Uterus (tissue), 3 donors: ENCODE measurements at regions not wholly inside any gene's neighbourhood (a gene's known extent, or its start where the extent isn't known, plus 50 kb on each side); places are given as distances from the start of the nearest gene placed in this dataset.

Experiments
- DNase-seq, 2 donors: peaks; one replicate each; pipeline ENCODE4 v3.0.0-alpha.2; 2019 to 2020
- H3K27ac ChIP-seq, 2 donors: fragments of 200-600 bp; sonication (generic); 1 replicate in 1 of 2; 2 replicates in 1 of 2; pipeline ENCODE4 v1.5.1; 2016 to 2018
- H3K27me3 ChIP-seq, 2 donors: fragments of 200-600 bp; sonication (generic); one replicate each; pipeline ENCODE4 v1.5.1; 2018 to 2019; ENCODE audit warnings: control low read depth in 1 of 2
- H3K36me3 ChIP-seq, 2 donors: fragments of 200-600 bp; sonication (generic); one replicate each; pipeline ENCODE4 v1.5.1; 2019; ENCODE audit warnings: control low read depth in 1 of 2
- H3K4me1 ChIP-seq, 2 donors: fragments of 200-600 bp; sonication (generic); one replicate each; pipeline ENCODE4 v1.5.1; 2018 to 2019; ENCODE audit warnings: control low read depth in 1 of 2
- H3K4me3 ChIP-seq, 2 donors: fragments of 200-600 bp; sonication (generic); 1 replicate in 1 of 2; 2 replicates in 1 of 2; pipeline ENCODE4 v1.5.1; 2018 to 2019; ENCODE audit warnings: mild to moderate bottlenecking in 1 of 2
- H3K9me3 ChIP-seq, 2 donors: fragments of 200-600 bp; sonication (generic); one replicate each; pipeline ENCODE4 v1.5.1; 2019; ENCODE audit warnings: control low read depth in 1 of 2
- CTCF ChIP-seq, 4 experiments: fragments of 200-600 bp in 2 of 4; fragments of 450-650 bp in 2 of 4; sonication (generic) in 2 of 4; IDR thresholded peaks; one replicate each; pipeline ENCODE4 v1.5.1; 2016 to 2019; ENCODE audit warnings: antibody characterized with exemption in 4 of 4, mild to moderate bottlenecking in 2 of 4, moderate library complexity in 1 of 4
- POLR2A ChIP-seq, 2 donors: fragments of 450-650 bp; IDR thresholded peaks; one replicate each; pipeline ENCODE4 v1.6.1; 2016; ENCODE audit warnings: antibody characterized with exemption in 2 of 2, mild to moderate bottlenecking in 1 of 2, moderate library complexity in 1 of 2
- intact Hi-C: fragments of 100-400 bp; cut with DNase I; formaldehyde crosslinking; loops from one replicate; pipeline ENCODE4 v1.15.1; 2023; ENCODE audit warnings: low total_unique reads
- donor health status: DM: yes; HTN: yes; CAD: no.

DNA sequence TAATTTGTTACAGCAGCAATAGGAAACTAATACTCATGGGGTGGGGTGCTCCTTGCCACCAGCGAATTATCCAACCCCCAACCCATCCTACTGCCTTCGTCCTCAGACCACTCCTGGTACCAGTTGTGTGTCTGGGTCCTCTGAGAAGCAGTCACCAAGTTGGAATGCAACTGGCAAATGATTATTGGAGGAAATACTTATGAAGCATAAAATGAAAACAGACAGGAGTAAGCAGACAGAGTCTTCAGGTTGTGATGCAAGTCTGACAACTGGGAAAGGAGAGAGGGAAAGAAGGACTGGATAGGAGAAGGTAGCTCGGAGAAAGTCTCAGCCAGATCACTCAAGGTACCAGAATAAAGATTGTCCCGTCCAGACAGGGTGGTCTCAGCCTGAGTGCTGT lies 181.1 kb upstream of the ARID2 start:
- no peaks in the 10 kb centered on the region for H3K4me1 ChIP-seq
- no peak overlapping the region for H3K4me3 ChIP-seq
- no peaks in the 10 kb centered on the region for H3K27me3 ChIP-seq
- no peak overlapping the region for H3K27ac ChIP-seq
- H3K9me3 ChIP-seq, result no peaks in the 10 kb centered on the region
- H3K36me3 ChIP-seq, result no peaks in the 10 kb centered on the region
- TF ChIP-seq POLR2A (IDR thresholded peaks at IDR 0.05) (no peak), CTCF (IDR thresholded peaks at IDR 0.05) (no peak)
- intact Hi-C loops, result no loop called here
- no peak for DNase-seq

- H3K27ac ChIP-seq, result no peak overlapping the region
- H3K4me1 ChIP-seq, result no peaks in the 10 kb centered on the region
- intact Hi-C loops, result no loop called here
- TF ChIP-seq POLR2A (IDR thresholded peaks at IDR 0.05), result no peak
- no peak for TF ChIP-seq CTCF (IDR thresholded peaks at IDR 0.05)
- H3K27me3 ChIP-seq, result no peaks in the 10 kb centered on the region
- H3K36me3 ChIP-seq, result no peaks in the 10 kb centered on the region
- no peak for DNase-seq
- no peak overlapping the region for H3K4me3 ChIP-seq
- H3K9me3 ChIP-seq, result no peaks in the 10 kb centered on the region
These were observed 180.1 kb upstream of the ARID2 start for GRCh38 chr12:45549337-45549902.

DNA sequence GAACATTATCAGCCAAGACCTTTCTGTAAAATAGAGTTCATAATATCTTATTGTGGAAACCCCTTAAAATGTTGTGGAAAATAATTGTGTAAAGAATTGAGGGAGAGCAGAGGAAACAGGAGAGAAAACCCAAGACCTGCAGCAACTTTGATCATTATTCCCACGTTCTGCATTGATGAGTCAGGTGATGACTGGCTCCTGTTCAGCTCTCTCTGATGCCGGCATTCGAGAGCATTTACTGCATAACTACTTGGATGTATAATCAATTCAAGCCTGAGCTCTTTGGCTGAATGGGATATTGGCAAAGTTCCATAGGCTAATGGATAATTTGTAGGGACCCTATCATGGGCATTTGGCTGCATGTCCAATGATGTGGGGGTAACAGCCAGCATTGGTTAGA lies 176.3 kb upstream of the ARID2 start:
- no peak for TF ChIP-seq CTCF (IDR thresholded peaks at IDR 0.05)
- TF ChIP-seq POLR2A (IDR thresholded peaks at IDR 0.05), result no peak
- no peak for DNase-seq

DNA sequence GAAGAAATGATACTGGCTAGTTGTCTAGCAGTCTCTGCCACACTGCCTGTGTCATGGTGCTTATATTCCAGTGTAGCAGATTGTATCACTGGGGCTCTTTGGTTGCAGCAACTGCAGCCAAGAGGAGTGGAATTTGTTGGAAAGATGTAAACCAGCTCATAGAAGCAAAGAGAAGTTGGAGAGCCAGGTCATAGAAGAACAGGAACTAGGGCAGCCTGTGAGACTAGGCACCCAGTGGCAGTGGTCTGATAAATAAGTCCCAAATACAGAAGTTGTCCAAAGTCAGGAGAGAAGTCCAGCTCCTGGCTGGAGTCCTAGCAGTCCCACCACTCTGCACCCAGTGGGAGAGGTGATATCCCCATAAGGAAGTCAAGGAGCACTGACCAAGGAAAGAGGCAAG lies 172.5 kb upstream of the ARID2 start:
- Histone ChIP-seq H3K9me3 (no peaks in the 10 kb centered on the region), H3K27me3 (no peaks in the 10 kb centered on the region), H3K4me3 (no peak overlapping the region), H3K27ac (no peak overlapping the region), H3K4me1 (no peaks in the 10 kb centered on the region), H3K36me3 (no peaks in the 10 kb centered on the region)
- intact Hi-C loops, result no loop called here
- DNase-seq, result no peak
- TF ChIP-seq POLR2A (IDR thresholded peaks at IDR 0.05), result no peak
- TF ChIP-seq CTCF (IDR thresholded peaks at IDR 0.05), result no peak

More for the DNA sequence above, 176.3 kb upstream of the ARID2 start:
- no peaks in the 10 kb centered on the region for H3K36me3 ChIP-seq
- H3K4me1 ChIP-seq, result no peaks in the 10 kb centered on the region
- H3K27me3 ChIP-seq, result no peaks in the 10 kb centered on the region
- no peaks in the 10 kb centered on the region for H3K9me3 ChIP-seq
- H3K4me3 ChIP-seq, result no peak overlapping the region
- intact Hi-C loops, result no loop called here
- H3K27ac ChIP-seq, result no peak overlapping the region

DNA sequence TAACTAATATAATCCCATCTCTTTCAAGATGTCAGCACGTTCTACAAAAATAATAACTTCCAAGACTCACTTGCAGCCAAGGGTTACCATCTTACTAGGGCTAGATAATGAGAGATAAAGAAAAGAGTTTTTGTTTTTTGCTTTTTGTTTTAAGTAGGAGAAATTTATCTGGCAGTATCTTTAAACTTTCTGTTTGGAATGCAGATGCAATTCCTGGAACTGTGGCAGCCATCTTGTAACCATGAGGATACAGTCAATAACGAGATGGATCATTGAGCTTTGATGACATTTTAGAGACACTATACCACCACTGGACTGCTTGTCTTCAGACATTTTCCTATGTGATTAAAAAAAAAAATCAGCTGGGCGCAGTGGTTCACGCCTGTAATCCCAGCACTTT lies 171.2 kb upstream of the ARID2 start:
- Histone ChIP-seq H3K4me1 (no peaks in the 10 kb centered on the region), H3K27ac (no peak overlapping the region), H3K36me3 (no peaks in the 10 kb centered on the region), H3K27me3 (no peaks in the 10 kb centered on the region), H3K9me3 (no peaks in the 10 kb centered on the region), H3K4me3 (no peak overlapping the region)
- no peak for TF ChIP-seq CTCF (IDR thresholded peaks at IDR 0.05)
- TF ChIP-seq POLR2A (IDR thresholded peaks at IDR 0.05), result no peak
- no peak for DNase-seq
- intact Hi-C loops, result no loop called here
